ENCODE measurements at regions not wholly inside any gene's neighbourhood (a gene's known extent, or its start where the extent isn't known, plus 50 kb on each side); places are given as distances from the start of the nearest gene placed in this dataset.

GRCh38 chr15:98427321-98427720 is 221.0 kb upstream of the IGF1R start:
- no peak for DNase-seq

GRCh38 chr15:98428253-98428989 is 219.9 kb upstream of the IGF1R start:
- no peak for DNase-seq

- no peak for DNase-seq
Measured at GRCh38 chr15:98431171-98431570, 217.2 kb upstream of the IGF1R start.

DNA sequence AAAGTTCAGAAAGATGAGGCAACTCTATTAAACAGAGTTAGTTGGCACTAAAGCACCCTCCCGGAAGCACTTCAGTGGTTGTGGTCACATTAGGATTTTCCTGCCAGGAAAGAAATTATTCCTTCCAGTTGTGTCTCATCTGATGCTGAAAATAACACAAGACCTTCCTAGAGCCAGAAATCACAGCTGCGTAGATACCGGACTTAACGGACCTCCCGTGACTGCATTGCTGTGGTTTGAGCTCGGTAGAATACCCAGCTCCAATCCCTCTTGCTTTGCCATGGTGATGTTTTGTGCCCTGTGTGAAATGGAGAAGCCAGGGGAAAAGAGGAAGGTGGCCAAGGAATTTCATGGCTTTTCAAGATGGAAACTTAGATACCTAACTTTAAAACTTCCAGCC is 215.0 kb upstream of the IGF1R start:
- DNase-seq: no peak

DNA sequence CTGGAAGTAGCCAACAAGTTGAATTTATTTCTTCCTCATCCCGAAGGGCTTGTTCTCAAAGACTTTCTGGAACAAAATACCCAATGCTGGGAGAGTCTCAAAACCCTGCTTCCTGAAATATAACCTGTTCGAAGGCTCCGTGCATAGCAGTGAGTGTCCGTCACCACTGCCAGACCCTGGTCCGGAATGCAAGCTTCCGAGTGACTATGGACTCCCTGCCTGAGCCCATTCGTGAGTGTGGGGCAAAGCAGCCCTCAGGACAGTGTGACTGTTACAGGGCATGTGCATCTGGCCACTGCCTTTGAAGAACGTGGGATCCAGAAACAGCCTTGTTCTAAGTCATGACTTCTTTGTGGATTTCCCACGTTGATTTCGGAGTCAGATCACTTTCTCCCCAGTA is 214.5 kb upstream of the IGF1R start:
- no peak for DNase-seq

DNA sequence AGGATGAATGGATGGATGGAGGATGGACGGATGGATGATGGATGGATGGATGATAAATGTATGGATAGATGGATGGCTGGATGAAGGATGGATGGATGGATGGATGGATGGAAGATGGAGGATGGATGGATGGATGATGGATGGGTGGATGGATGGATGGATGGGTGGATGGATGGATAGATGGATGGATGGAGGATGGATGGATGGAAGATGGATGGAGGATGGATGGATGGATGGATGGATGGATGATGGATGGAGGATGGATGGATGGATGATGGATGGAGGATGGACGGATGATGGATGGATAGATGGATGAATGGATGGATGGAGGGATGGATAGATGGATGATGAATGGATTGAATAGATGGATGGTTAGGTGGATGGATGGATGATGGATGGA is 210.6 kb upstream of the IGF1R start:
- no peak for DNase-seq

GRCh38 chr15:98438326-98438725 is 210.0 kb upstream of the IGF1R start:
- DNase-seq: no peak

DNA sequence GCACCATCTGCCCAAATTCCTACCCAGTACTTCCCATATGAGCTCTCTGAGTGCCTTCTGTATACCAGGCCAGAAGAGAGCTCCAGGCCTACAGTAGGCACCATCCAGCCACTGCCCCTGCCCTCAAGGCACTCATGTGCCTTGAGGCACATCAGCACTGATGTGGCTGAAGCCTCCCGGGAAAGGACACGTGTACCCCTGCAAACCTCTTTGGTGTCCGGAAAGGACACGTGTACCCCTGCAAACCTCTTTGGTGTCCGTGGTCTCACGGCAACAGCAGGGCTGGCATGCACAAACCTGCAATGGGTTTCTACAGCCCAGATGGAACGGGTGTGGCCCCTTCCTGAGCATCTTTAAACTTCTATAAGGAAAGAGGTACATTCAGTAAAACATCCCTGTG is 209.4 kb upstream of the IGF1R start:
- no peak for DNase-seq

DNA sequence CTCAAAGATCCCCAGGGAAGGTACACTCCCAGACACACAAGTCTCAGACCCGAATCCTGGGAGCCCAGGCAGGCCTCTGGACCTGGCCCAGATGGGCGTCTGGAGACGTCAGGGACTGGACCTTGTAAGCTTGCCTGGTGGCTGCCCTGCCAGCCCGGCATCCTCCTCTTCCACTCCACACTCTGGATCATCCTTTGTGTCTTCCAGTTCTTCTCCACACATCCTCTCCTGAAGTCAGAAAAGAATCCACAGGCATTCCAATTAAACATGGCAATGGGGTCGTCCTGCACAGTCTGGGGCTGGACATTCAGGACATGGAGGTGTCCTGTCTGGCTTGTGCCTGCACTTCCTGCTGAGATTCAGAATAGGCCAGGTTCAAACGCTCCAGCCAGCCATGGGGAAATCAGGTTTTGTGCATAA is 208.8 kb upstream of the IGF1R start:
- no peak for DNase-seq

- no peak for DNase-seq
Measured at GRCh38 chr15:98440917-98441316, 207.4 kb upstream of the IGF1R start.

DNA sequence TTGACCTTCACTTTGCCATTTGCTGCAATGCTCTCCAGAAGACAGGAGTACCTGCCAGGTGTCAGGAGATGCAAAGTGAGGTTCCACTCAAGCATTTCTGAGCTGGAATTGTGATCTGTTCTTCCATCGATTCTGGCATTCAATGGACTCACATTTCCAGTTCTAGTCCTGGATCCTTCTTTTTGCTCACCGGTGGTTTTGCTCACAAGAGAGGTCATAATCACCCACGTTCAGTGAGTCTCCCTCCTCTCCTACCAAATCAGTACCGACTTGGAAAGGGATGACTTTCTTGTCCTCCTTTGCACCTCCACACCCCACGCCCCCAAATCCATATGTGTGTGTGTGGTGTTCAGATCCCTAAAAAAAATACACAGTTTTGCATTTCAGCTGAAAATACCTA is 206.7 kb upstream of the IGF1R start:
- DNase-seq: no peak

GRCh38 chr15:98442379-98442833 is 205.9 kb upstream of the IGF1R start:
- DNase-seq: peak; percentile 6

DNA sequence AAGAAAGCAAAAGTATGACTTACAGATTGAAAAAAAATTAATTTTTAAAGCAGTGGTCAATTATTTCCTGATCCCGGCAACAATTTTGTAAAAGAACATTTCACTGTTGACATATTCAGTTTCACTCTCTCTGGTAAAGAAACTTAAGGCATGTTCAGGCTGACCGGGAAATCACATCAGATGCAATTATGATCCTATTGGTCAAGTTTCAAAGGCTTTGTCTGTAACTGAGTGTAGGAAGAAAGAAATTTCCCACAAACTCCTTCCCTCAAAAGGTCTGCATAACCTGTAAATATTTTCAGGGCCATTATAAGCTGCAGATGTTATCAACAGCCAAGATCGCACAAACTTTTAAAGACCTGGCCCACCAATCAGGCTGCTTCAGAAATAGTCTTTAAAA is 205.4 kb upstream of the IGF1R start:
- no peak for DNase-seq

- DNase-seq: no peak
Measured at GRCh38 chr15:98443526-98443925, 204.8 kb upstream of the IGF1R start.

DNA sequence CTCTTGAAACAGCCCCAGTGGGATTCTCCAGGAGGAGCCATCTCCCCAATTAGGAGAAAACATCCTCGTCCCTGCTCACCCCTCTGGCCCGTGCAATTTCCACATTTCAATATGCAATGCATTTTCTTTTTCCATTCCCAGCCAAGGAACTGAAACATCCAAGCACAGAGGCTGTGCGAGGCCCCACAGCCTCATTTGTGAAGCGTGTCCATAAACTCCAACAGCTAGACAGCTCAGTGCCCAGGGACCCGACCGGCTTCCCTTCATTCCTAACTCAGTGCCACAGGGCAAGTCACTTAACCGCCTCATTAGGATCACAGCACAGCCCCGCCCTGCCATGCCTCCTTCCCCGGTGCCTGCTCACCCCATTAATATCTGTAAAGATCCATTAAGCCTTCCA is 204.2 kb upstream of the IGF1R start:
- DNase-seq: no peak

GRCh38 chr15:98445315-98445714 is 203.0 kb upstream of the IGF1R start:
- no peak for DNase-seq

DNA sequence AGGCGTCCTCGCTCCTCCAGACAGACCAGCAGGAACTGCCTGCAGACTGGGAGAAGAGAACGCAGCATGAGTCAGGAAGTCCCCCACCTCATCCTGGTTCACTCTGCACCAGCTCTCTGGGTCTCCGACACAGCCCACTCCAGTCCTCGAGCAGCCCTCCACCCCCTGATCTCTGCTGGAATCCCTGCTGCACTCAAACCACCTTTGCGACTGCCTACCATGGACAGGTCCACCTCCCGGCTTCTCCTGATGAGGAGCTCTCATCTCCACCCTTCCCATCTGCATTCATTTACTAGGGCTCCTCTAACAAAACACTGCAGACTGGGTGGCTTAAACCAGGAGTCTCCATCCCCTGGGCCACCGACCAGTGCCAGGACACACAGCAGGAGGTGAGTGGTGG is 202.3 kb upstream of the IGF1R start:
- no peak for DNase-seq

GRCh38 chr15:98447069-98447468 is 201.3 kb upstream of the IGF1R start:
- DNase-seq: no peak

DNA sequence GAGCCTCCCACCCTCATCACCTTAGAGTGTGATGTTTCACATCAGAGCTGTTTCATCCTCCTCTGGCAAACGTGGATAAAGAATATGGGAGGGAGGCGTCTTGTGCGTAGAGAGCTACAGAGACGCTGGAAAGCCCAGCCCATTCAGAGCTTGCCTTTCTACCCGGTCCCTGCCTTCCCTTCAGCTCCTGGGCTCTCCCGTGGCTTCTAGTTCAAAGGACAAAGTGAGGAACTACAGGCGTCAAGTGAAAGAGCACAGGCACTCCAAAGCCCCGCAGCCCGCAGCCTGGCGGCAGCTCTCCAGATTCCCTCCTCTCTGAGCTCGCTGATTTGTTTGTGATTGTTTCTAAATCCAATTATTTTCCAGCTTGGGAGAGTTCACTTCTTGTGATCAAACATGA is 197.1 kb upstream of the IGF1R start:
- no peak for DNase-seq

DNA sequence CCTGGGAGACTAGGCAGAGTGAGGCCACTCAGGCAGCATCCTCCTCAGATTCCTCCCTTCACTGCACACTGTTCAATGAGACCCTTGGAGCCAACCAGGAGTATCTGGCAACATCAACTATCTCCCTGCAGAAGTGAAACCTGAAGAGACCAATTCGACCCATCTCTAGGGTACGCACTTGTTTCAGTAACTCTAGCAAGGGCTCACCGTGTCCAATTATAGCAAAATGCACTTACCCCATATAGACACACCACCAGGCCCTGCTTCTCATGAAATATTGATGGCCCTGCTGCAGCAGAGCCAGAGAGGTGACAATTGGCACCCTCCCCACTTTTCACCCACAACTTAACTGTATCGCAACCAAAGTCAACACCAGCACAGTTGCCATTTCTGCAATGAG is 196.1 kb upstream of the IGF1R start:
- DNase-seq: no peak

- no peak for DNase-seq
Measured at GRCh38 chr15:98455904-98456303, 192.4 kb upstream of the IGF1R start.

GRCh38 chr15:98476559-98476958 is 171.8 kb upstream of the IGF1R start:
- DNase-seq: no peak

- no peak for DNase-seq
Measured at GRCh38 chr15:98480844-98481243, 167.5 kb upstream of the IGF1R start.

DNA sequence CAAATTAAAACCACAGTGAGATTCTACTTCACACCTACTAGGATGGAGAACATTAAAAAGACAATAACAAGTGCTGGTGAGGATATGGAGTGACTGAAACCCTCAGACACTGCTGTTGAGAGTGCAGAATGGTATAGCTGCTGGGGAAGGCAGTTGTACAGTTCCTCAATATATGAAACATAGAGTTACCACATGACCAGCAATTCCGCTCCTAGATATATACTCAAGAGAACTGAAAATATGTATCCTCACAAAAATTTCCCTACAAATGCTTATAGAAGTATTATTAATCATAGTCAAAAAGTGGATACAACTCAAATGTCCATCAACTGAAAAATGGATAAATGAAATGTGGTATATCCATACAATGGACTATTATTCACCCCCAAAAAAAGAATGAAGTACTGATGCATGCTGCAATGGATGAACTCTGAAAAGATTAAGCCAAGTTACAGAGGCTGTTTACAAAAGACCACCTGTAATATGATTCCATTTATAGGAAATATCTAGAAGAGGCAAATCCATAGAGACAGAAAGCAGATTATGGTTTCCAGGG is 164.7 kb upstream of the IGF1R start:
- no peak for DNase-seq

DNA sequence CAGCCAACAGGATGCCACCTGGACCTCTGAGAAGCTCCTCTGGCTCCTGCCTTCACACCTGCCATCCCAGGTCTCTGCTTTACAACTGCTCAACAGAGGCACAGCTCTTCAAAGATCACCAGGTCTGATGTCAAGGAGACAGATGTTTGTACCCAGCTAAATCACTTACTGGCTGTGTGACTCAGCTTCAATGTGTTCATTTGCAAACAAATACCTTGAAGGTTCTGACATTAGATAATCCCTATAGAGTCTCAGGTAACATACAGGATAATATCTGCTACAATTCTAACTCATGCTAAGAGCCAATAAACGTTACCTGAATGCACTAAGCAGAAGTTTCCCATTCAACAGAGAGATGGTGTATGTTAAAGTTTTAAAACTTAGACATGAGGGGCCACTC is 163.4 kb upstream of the IGF1R start:
- DNase-seq: no peak

Measured in GF-D8 (cell line).